T-cell (primary cell): ENCODE measurements at regions not wholly inside any gene's neighbourhood (a gene's known extent, or its start where the extent isn't known, plus 50 kb on each side); places are given as distances from the start of the nearest gene placed in this dataset.

ENCODE experiments used
- ATAC-seq, 4 experiments: fragments of 200-7000 bp in 3 of 4; fragments of 150-1000 bp in 1 of 4; cut with Tn5 transposase; replicated peaks in 1 of 4; 1 replicate in 3 of 4; 2 replicates in 1 of 4; pipeline ENCODE4 v1.10.0; 2021; ENCODE audit warnings: moderate library complexity in 3 of 4, mild to moderate bottlenecking in 2 of 4, moderate number of reproducible peaks in 1 of 4
- CTCF ChIA-PET, 2 donors: fragments of 300-600 bp; sonication (Branson Sonifier 250); formaldehyde crosslinking; loops; one replicate each; lab custom pipeline; 2022; ENCODE audit warnings: antibody characterized with exemption in 2 of 2; lab: Charles Lee
- POLR2A ChIA-PET, 2 donors: fragments of 300-600 bp; sonication (Branson Sonifier 250); formaldehyde crosslinking; loops; one replicate each; lab custom pipeline; 2022; ENCODE audit warnings: antibody characterized with exemption in 2 of 2; lab: Charles Lee
- DNase-seq, 35 experiments: peaks; one replicate each; pipeline versions ENCODE4 v3.0.0 to v3.0.0-alpha.2; 2013 to 2023
- H3K27ac ChIP-seq: one replicate; pipeline ENCODE4 v1.5.1; 2013; ENCODE audit warnings: low read length
- H3K27me3 ChIP-seq, 2 experiments: replicated peaks in 1 of 2; 1 replicate in 1 of 2; 2 replicates in 1 of 2; pipeline versions ENCODE4 v1.6.1 to v1.7.0; 2013; ENCODE audit warnings: low read length in 1 of 2, mixed read lengths in 1 of 2; ENCODE audit not compliant: control insufficient read depth in 2 of 2, insufficient read depth in 2 of 2; ENCODE audit errors: extremely low read depth in 1 of 2
- H3K36me3 ChIP-seq, 2 donors: 1 replicate in 1 of 2; 2 replicates in 1 of 2; pipeline versions ENCODE4 v1.6.1 to v1.7.0; 2013; ENCODE audit warnings: low read length in 1 of 2; ENCODE audit not compliant: control insufficient read depth in 2 of 2, insufficient read depth in 1 of 2; ENCODE audit errors: extremely low read depth in 1 of 2
- H3K4me1 ChIP-seq, 2 experiments: 1 replicate in 1 of 2; 2 replicates in 1 of 2; pipeline versions ENCODE4 v1.6.1 to v1.7.0; 2013; ENCODE audit warnings: low read length in 2 of 2, mixed read lengths in 1 of 2; ENCODE audit not compliant: insufficient read depth in 2 of 2, control insufficient read depth in 1 of 2; ENCODE audit errors: extremely low read depth in 1 of 2
- H3K4me3 ChIP-seq, 2 donors: 1 replicate in 1 of 2; 2 replicates in 1 of 2; pipeline versions ENCODE4 v1.5.1 to v1.7.0; 2013; ENCODE audit warnings: mild to moderate bottlenecking in 2 of 2, low read length in 1 of 2, moderate library complexity in 1 of 2; ENCODE audit not compliant: control insufficient read depth in 1 of 2; ENCODE audit errors: extremely low read depth in 1 of 2
- H3K9me3 ChIP-seq: 2 replicates; pipeline ENCODE4 v1.7.0; 2013
- H3K27ac Mint-ChIP-seq, 2 donors: one replicate each; pipeline ENCODE4 v1.8.0; 2020 to 2021; ENCODE audit warnings: mild to moderate bottlenecking in 2 of 2, mixed read lengths in 2 of 2
- H3K27me3 Mint-ChIP-seq, 2 donors: one replicate each; pipeline ENCODE4 v1.8.0; 2021 to 2022; ENCODE audit warnings: mixed read lengths in 2 of 2
- H3K36me3 Mint-ChIP-seq: one replicate; pipeline ENCODE4 v1.8.0; 2021; ENCODE audit warnings: mixed read lengths
- H3K4me1 Mint-ChIP-seq, 3 donors: one replicate each; pipeline ENCODE4 v1.8.0; 2020 to 2022; ENCODE audit warnings: mixed read lengths in 3 of 3, mild to moderate bottlenecking in 1 of 3
- H3K4me3 Mint-ChIP-seq, 3 donors: one replicate each; pipeline ENCODE4 v1.8.0; 2020 to 2022; ENCODE audit warnings: mild to moderate bottlenecking in 3 of 3, mixed read lengths in 3 of 3, moderate library complexity in 3 of 3
- H3K9me3 Mint-ChIP-seq, 3 donors: one replicate each; pipeline ENCODE4 v1.8.0; 2020 to 2022; ENCODE audit warnings: mixed read lengths in 3 of 3
- WGBS: methylation state at CpG from one replicate; pipeline ENCODE4 v1.1.5; 2013; ENCODE audit warnings: missing lambda C conversion rate; ENCODE audit not compliant: insufficient coverage; 5-methylcytosine and 5-hydroxymethylcytosine counted together

- ATAC-seq (no peak), DNase-seq (no peak)
- H3K9me3 Mint-ChIP-seq: no peaks in the 10 kb centered on the region
- no peak overlapping the region for H3K27ac ChIP-seq
- ChIA-PET POLR2A (no interaction called here), CTCF (no interaction called here)
- H3K27me3 ChIP-seq: peaks cover 0 to 4% of the 10 kb centered on the region in 2 experiments
- no peak overlapping the region for H3K4me3 ChIP-seq
- H3K4me1 Mint-ChIP-seq: no peaks in the 10 kb centered on the region
- H3K36me3 Mint-ChIP-seq: no peaks in the 10 kb centered on the region
- no peaks in the 10 kb centered on the region for H3K36me3 ChIP-seq
- WGBS: 83% methylated on average over 6 of the region's 6 CpGs
- peaks cover 6 to 17% of the 10 kb centered on the region in 2 donors for H3K27me3 Mint-ChIP-seq
- no peaks in the 10 kb centered on the region for H3K4me1 ChIP-seq
- H3K9me3 ChIP-seq: no peaks in the 10 kb centered on the region
- no peak overlapping the region for H3K4me3 Mint-ChIP-seq
- no peak overlapping the region for H3K27ac Mint-ChIP-seq
Observed at GRCh38 chr7:135822376-135822775, 73.8 kb upstream of the FAM180A start.

GRCh38 chr7:135817583-135817982 lies 69.0 kb upstream of the FAM180A start:
- Mint-ChIP-seq H3K4me1 (no peaks in the 10 kb centered on the region), H3K4me3 (no peak overlapping the region), H3K36me3 (no peaks in the 10 kb centered on the region), H3K27ac (no peak overlapping the region), H3K9me3 (no peaks in the 10 kb centered on the region), H3K27me3 (peaks cover 5 to 19% of the 10 kb centered on the region in 2 donors)
- peaks cover 0 to 6% of the 10 kb centered on the region in 2 experiments for H3K27me3 ChIP-seq
- H3K9me3 ChIP-seq: no peaks in the 10 kb centered on the region
- DNase-seq (no peak), ATAC-seq (no peak)
- H3K27ac ChIP-seq: no peak overlapping the region
- no peak overlapping the region for H3K4me3 ChIP-seq
- 85% methylated on average over 6 of the region's 11 CpGs for WGBS
- no peaks in the 10 kb centered on the region for H3K36me3 ChIP-seq
- POLR2A ChIA-PET: no interaction called here
- CTCF ChIA-PET: interaction anchor here in 1 of 2 donors (0.5 kb wide), 1 partner anchor 191 kb away, joined by 3 read pairs; no protein-coding TSS in a partner anchor
- H3K4me1 ChIP-seq: no peaks in the 10 kb centered on the region

GRCh38 chr7:135815033-135815432 lies 66.4 kb upstream of the FAM180A start:
- H3K27me3 ChIP-seq: peaks cover 0 to 6% of the 10 kb centered on the region in 2 experiments
- no peaks in the 10 kb centered on the region for H3K36me3 ChIP-seq
- Mint-ChIP-seq H3K4me1 (no peaks in the 10 kb centered on the region), H3K27me3 (peaks cover 5 to 14% of the 10 kb centered on the region in 2 donors), H3K4me3 (no peak overlapping the region), H3K9me3 (no peaks in the 10 kb centered on the region), H3K27ac (no peak overlapping the region), H3K36me3 (no peaks in the 10 kb centered on the region)
- no peaks in the 10 kb centered on the region for H3K9me3 ChIP-seq
- CTCF ChIA-PET: interaction anchor here in 1 of 2 donors (0.6 kb wide), 1 partner anchor 223 kb away, joined by 3 read pairs; no protein-coding TSS in a partner anchor
- ATAC-seq: no peak
- H3K4me3 ChIP-seq: no peak overlapping the region
- no peak overlapping the region for H3K27ac ChIP-seq
- DNase-seq: no peak
- H3K4me1 ChIP-seq: no peaks in the 10 kb centered on the region
- 70% methylated on average over 2 of the region's 3 CpGs for WGBS
- POLR2A ChIA-PET: no interaction called here

- CTCF ChIA-PET: no interaction called here
- Mint-ChIP-seq H3K27me3 (peaks cover 2 to 6% of the 10 kb centered on the region in 2 donors), H3K4me1 (peaks cover 0 to 3% (median 0%) of the 10 kb centered on the region in 3 donors), H3K4me3 (no peak overlapping the region), H3K27ac (no peak overlapping the region), H3K36me3 (no peaks in the 10 kb centered on the region), H3K9me3 (no peaks in the 10 kb centered on the region)
- WGBS: 76% methylated on average over 7 of the region's 8 CpGs
- Histone ChIP-seq H3K9me3 (no peaks in the 10 kb centered on the region), H3K36me3 (no peaks in the 10 kb centered on the region), H3K4me3 (no peak overlapping the region), H3K4me1 (no peaks in the 10 kb centered on the region), H3K27ac (no peak overlapping the region), H3K27me3 (peaks cover 0 to 6% of the 10 kb centered on the region in 2 experiments)
- POLR2A ChIA-PET: no interaction called here
- no peak for ATAC-seq
- DNase-seq: no peak
Observed at GRCh38 chr7:135812148-135812547, 63.5 kb upstream of the FAM180A start.

- H3K27me3 ChIP-seq: peaks cover 0 to 3% of the 10 kb centered on the region in 2 experiments
- no peak overlapping the region for H3K4me3 ChIP-seq
- DNase-seq: no peak
- ChIA-PET POLR2A (no interaction called here), CTCF (no interaction called here)
- H3K4me1 ChIP-seq: no peaks in the 10 kb centered on the region
- H3K27me3 Mint-ChIP-seq: peaks cover 2 to 6% of the 10 kb centered on the region in 2 donors
- no peak for ATAC-seq
- H3K4me3 Mint-ChIP-seq: no peak overlapping the region
- no peaks in the 10 kb centered on the region for H3K36me3 ChIP-seq
- no peaks in the 10 kb centered on the region for H3K36me3 Mint-ChIP-seq
- no peaks in the 10 kb centered on the region for H3K9me3 Mint-ChIP-seq
- H3K27ac ChIP-seq: no peak overlapping the region
- H3K9me3 ChIP-seq: no peaks in the 10 kb centered on the region
- H3K4me1 Mint-ChIP-seq: peaks cover 0 to 3% (median 0%) of the 10 kb centered on the region in 3 donors
- no peak overlapping the region for H3K27ac Mint-ChIP-seq
Observed at GRCh38 chr7:135811506-135811905, 62.9 kb upstream of the FAM180A start.

GRCh38 chr7:135808206-135808605 lies 59.6 kb upstream of the FAM180A start:
- Histone ChIP-seq H3K27me3 (no peaks in the 10 kb centered on the region), H3K27ac (no peak overlapping the region), H3K4me3 (no peak overlapping the region), H3K9me3 (no peaks in the 10 kb centered on the region), H3K36me3 (no peaks in the 10 kb centered on the region), H3K4me1 (no peaks in the 10 kb centered on the region)
- ChIA-PET CTCF (no interaction called here), POLR2A (no interaction called here)
- H3K27ac Mint-ChIP-seq: no peak overlapping the region
- WGBS: 94% methylated on average over 4 of the region's 4 CpGs
- no peaks in the 10 kb centered on the region for H3K36me3 Mint-ChIP-seq
- H3K27me3 Mint-ChIP-seq: no peaks in the 10 kb centered on the region
- no peak for ATAC-seq
- no peak overlapping the region for H3K4me3 Mint-ChIP-seq
- peaks cover 0 to 3% (median 0%) of the 10 kb centered on the region in 3 donors for H3K4me1 Mint-ChIP-seq
- no peak for DNase-seq
- no peaks in the 10 kb centered on the region for H3K9me3 Mint-ChIP-seq

- Histone ChIP-seq H3K4me3 (no peak overlapping the region), H3K36me3 (no peaks in the 10 kb centered on the region), H3K27ac (no peak overlapping the region), H3K27me3 (peaks cover 0 to 14% of the 10 kb centered on the region in 2 experiments), H3K4me1 (peaks cover 0 to 4% of the 10 kb centered on the region in 2 experiments), H3K9me3 (no peaks in the 10 kb centered on the region)
- no peak overlapping the region for H3K4me3 Mint-ChIP-seq
- POLR2A ChIA-PET: interaction anchor here in 1 of 2 donors (0.6 kb wide), 1 partner anchor 128 kb away, joined by 3 read pairs; no protein-coding TSS in a partner anchor
- CTCF ChIA-PET: no interaction called here
- no peaks in the 10 kb centered on the region for H3K36me3 Mint-ChIP-seq
- ATAC-seq: no peak
- no peak overlapping the region for H3K27ac Mint-ChIP-seq
- DNase-seq: no peak
- peaks cover 5 to 10% (median 6%) of the 10 kb centered on the region in 3 donors for H3K4me1 Mint-ChIP-seq
- H3K9me3 Mint-ChIP-seq: no peaks in the 10 kb centered on the region
- peaks cover 5 to 18% of the 10 kb centered on the region in 2 donors for H3K27me3 Mint-ChIP-seq
- no CpG with 5 or more reads among the region's 1 CpG for WGBS
Observed at GRCh38 chr7:135803143-135803542, 54.5 kb upstream of the FAM180A start.
